Fibroblast of lung (primary cell): ENCODE measurements at regions not wholly inside any gene's neighbourhood (a gene's known extent, or its start where the extent isn't known, plus 50 kb on each side); places are given as distances from the start of the nearest gene placed in this dataset.

Source experiments
- CTCF ChIP-seq, 2 donors: IDR thresholded peaks in 1 of 2; conservative IDR thresholded peaks in 1 of 2; 1 replicate in 1 of 2; 2 replicates in 1 of 2; pipeline ENCODE4 v1.5.1; 2011 to 2012; ENCODE audit warnings: low read length in 2 of 2, control low read depth in 1 of 2, inconsistent platforms in 1 of 2, low read depth in 1 of 2, mild to moderate bottlenecking in 1 of 2
- EZH2 ChIP-seq: IDR thresholded peaks from 2 replicates; pipeline ENCODE4 v1.5.1; 2012; ENCODE audit warnings: low read length, control low read depth, mild to moderate bottlenecking; ENCODE audit errors: missing control alignments

GRCh38 chr15:53434174-53434678, 325.2 kb downstream of the WDR72 start:
- TF ChIP-seq CTCF (conservative IDR thresholded peaks at IDR 0.05 in 1 of 2, IDR thresholded peaks at IDR 0.05 in 1 of 2; ENCODE audit: low read depth in 1 of 2, low read length in 2 of 2) (no peak), EZH2 (no peak)
